Activated CD4-positive, alpha-beta T cell treated with anti-CD3 and anti-CD28 coated beads, Interleukin-2, amount 50 U/mL, for 1 hour (primary cell): ENCODE measurements at regions not wholly inside any gene's neighbourhood (a gene's known extent, or its start where the extent isn't known, plus 50 kb on each side); places are given as distances from the start of the nearest gene placed in this dataset.

Experiments used
- DNase-seq: peaks from one replicate; pipeline ENCODE4 v3.0.0-alpha.2; 2020

GRCh38 chr13:91174886-91175501, 172.5 kb upstream of the MIR17HG start:
- no peak for DNase-seq

- DNase-seq, result no peak
Observed at GRCh38 chr13:91178099-91178498, 169.4 kb upstream of the MIR17HG start.

- no peak for DNase-seq
Observed at GRCh38 chr13:91181892-91182291, 165.6 kb upstream of the MIR17HG start.

- no peak for DNase-seq
Observed at GRCh38 chr13:91184244-91184926, 163.1 kb upstream of the MIR17HG start.

- no peak for DNase-seq
Observed at GRCh38 chr13:91185294-91185863, 162.1 kb upstream of the MIR17HG start.

GRCh38 chr13:91187522-91187921, 160.0 kb upstream of the MIR17HG start:
- no peak for DNase-seq

- DNase-seq, result no peak
Observed at GRCh38 chr13:91189506-91189905, 158.0 kb upstream of the MIR17HG start.

- no peak for DNase-seq
Observed at GRCh38 chr13:91193358-91193757, 154.1 kb upstream of the MIR17HG start.

- no peak for DNase-seq
Observed at GRCh38 chr13:91195789-91196188, 151.7 kb upstream of the MIR17HG start.

GRCh38 chr13:91196958-91197357, 150.5 kb upstream of the MIR17HG start:
- DNase-seq, result no peak

- DNase-seq, result no peak
Observed at GRCh38 chr13:91199866-91200265, 147.6 kb upstream of the MIR17HG start.

- DNase-seq, result no peak
Observed at GRCh38 chr13:91200486-91200885, 147.0 kb upstream of the MIR17HG start.

- no peak for DNase-seq
Observed at GRCh38 chr13:91203430-91203829, 144.1 kb upstream of the MIR17HG start.

GRCh38 chr13:91207261-91207660, 140.2 kb upstream of the MIR17HG start:
- no peak for DNase-seq

GRCh38 chr13:91211510-91211909, 136.0 kb upstream of the MIR17HG start:
- no peak for DNase-seq

GRCh38 chr13:91212231-91212630, 135.3 kb upstream of the MIR17HG start:
- DNase-seq, result no peak

GRCh38 chr13:91214031-91214430, 133.5 kb upstream of the MIR17HG start:
- DNase-seq, result no peak

GRCh38 chr13:91216928-91217700, 130.4 kb upstream of the MIR17HG start:
- no peak for DNase-seq

GRCh38 chr13:91219201-91219600, 128.3 kb upstream of the MIR17HG start:
- DNase-seq, result no peak

GRCh38 chr13:91220872-91221271, 126.6 kb upstream of the MIR17HG start:
- DNase-seq, result no peak

GRCh38 chr13:91228108-91228507, 119.4 kb upstream of the MIR17HG start:
- DNase-seq, result no peak

GRCh38 chr13:91228940-91229339, 118.5 kb upstream of the MIR17HG start:
- no peak for DNase-seq

- no peak for DNase-seq
Observed at GRCh38 chr13:91232716-91233115, 114.8 kb upstream of the MIR17HG start.

- no peak for DNase-seq
Observed at GRCh38 chr13:91233291-91233690, 114.2 kb upstream of the MIR17HG start.
